ENCODE measurements at regions not wholly inside any gene's neighbourhood (a gene's known extent, or its start where the extent isn't known, plus 50 kb on each side); places are given as distances from the start of the nearest gene placed in this dataset.

- no peak for DNase-seq (ENCODE audit: low read depth in 2 of 2)
- H3K4me3 ChIP-seq (replicated peaks in 1 of 2; ENCODE audit: low read depth in 2 of 2, low read length in 2 of 2): no peak overlapping the region
- no peak for TF ChIP-seq CTCF (IDR thresholded peaks at IDR 0.05; ENCODE audit: low read depth, low read length)
These were observed 52.3 kb upstream of the SPAG16 start for GRCh38 chr2:213231966-213232365.

GRCh38 chr2:213232649-213233437 lies 51.4 kb upstream of the SPAG16 start:
- no peak for TF ChIP-seq CTCF (IDR thresholded peaks at IDR 0.05; ENCODE audit: low read depth, low read length)
- no peak overlapping the region for H3K4me3 ChIP-seq (replicated peaks in 1 of 2; ENCODE audit: low read depth in 2 of 2, low read length in 2 of 2)
- DNase-seq (ENCODE audit: low read depth in 2 of 2): peak; percentile 17 to 41

GRCh38 chr2:213233438-213234330 lies 50.6 kb upstream of the SPAG16 start:
- no peak for TF ChIP-seq CTCF (IDR thresholded peaks at IDR 0.05; ENCODE audit: low read depth, low read length)
- DNase-seq (ENCODE audit: low read depth in 2 of 2): no peak
- H3K4me3 ChIP-seq (replicated peaks in 1 of 2; ENCODE audit: low read depth in 2 of 2, low read length in 2 of 2): no peak overlapping the region
